ENCODE measurements at regions not wholly inside any gene's neighbourhood (a gene's known extent, or its start where the extent isn't known, plus 50 kb on each side); places are given as distances from the start of the nearest gene placed in this dataset.
"Not testable (repeated sequence)": the region's sequence is repeated elsewhere in the genome, so short reads cannot be mapped to it uniquely, and the experiment has no call there.

DNA sequence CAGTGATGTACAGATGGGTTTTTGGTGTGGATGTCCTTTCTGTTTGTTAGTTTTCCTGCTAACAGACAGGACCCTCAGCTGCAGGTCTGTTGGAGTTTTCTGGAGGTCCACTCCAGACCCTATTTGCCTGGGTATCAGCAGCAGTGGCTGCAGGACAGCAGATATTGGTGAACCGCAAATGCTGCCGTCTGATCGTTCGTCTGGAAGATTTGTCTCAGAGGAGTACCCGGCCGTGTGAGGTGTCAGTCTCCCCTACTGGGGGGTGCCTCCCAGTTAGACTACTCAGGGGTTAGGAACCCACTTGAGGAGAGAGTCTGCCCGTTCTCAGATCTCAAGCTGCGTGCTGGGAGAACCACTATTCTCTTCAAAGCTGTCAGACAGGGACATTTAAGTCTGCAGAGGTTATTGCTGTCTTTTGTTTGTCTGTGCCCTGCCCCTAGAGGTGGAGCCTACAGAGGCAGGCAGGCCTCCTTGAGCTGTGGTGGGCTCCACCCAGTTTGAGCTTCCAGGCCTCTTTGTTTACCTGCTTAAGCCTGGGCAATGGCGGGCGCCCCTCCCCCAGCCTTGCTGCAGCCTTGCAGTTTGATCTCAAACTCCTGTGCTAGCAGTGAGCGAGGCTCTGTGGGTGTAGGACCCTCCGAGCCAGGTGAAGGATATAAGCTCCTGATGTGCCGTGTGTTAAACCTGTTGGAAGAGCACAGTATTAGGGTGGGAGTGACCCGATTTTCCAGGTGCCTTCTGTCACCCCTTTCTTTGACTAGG, 66.3 kb upstream of the PAM start:
- BruUV-seq (replicated peaks); H3K4me1 Mint-ChIP-seq (ENCODE audit: low read depth, unreplicated experiment); DNase-seq; H3K27me3 Mint-ChIP-seq (ENCODE audit: insufficient read depth, unreplicated experiment); H3K4me3 ChIP-seq (ENCODE audit: low read depth, low read length); H3K27ac Mint-ChIP-seq (ENCODE audit: unreplicated experiment); intact Hi-C loops (cut with micrococcal nuclease; ENCODE audit: unreplicated experiment); H3K4me3 Mint-ChIP-seq (ENCODE audit: unreplicated experiment); POLR2A ChIA-PET; H3K36me3 ChIP-seq (ENCODE audit: control insufficient read depth, insufficient read depth, low read length); H3K9me3 ChIP-seq; CTCF ChIA-PET; H3K4me1 ChIP-seq; H3K36me3 Mint-ChIP-seq (ENCODE audit: insufficient read depth, unreplicated experiment); H3K27me3 ChIP-seq (replicated peaks; ENCODE audit: control insufficient read depth, insufficient read depth, low read length): not testable (repeated sequence)
- peaks cover 13% of the 10 kb centered on the region for H3K9me3 Mint-ChIP-seq (ENCODE audit: unreplicated experiment)

DNA sequence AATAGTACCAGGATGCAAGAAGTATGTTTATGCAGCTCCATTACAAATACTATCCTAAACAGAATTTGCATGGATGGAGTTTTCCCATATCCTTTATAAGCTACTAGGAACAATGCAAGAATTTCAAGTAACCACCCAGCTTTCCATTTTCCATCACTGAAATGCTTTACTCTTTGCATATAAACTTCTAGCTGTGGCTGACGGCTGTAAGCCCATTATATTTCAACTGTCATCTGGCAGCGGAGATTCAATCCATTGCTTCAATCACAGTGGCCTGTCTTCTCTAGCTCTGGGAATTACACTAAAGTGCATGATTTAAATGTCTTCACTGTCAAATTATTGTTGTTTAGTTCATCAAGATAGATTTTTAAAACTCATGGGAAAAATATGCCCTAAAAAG, 64.2 kb upstream of the PAM start:
- no peaks in the 10 kb centered on the region for H3K36me3 ChIP-seq (ENCODE audit: control insufficient read depth, insufficient read depth, low read length)
- no TSS peak for BruUV-seq (replicated peaks)
- Mint-ChIP-seq H3K27ac (ENCODE audit: unreplicated experiment) (no peak overlapping the region), H3K9me3 (ENCODE audit: unreplicated experiment) (peaks cover 19% of the 10 kb centered on the region), H3K27me3 (ENCODE audit: insufficient read depth, unreplicated experiment) (no peaks in the 10 kb centered on the region), H3K36me3 (ENCODE audit: insufficient read depth, unreplicated experiment) (no peaks in the 10 kb centered on the region), H3K4me1 (ENCODE audit: low read depth, unreplicated experiment) (no peaks in the 10 kb centered on the region), H3K4me3 (ENCODE audit: unreplicated experiment) (no peak overlapping the region)
- H3K4me3 ChIP-seq (ENCODE audit: low read depth, low read length): no peak overlapping the region
- TF ChIP-seq, protein P1, sequence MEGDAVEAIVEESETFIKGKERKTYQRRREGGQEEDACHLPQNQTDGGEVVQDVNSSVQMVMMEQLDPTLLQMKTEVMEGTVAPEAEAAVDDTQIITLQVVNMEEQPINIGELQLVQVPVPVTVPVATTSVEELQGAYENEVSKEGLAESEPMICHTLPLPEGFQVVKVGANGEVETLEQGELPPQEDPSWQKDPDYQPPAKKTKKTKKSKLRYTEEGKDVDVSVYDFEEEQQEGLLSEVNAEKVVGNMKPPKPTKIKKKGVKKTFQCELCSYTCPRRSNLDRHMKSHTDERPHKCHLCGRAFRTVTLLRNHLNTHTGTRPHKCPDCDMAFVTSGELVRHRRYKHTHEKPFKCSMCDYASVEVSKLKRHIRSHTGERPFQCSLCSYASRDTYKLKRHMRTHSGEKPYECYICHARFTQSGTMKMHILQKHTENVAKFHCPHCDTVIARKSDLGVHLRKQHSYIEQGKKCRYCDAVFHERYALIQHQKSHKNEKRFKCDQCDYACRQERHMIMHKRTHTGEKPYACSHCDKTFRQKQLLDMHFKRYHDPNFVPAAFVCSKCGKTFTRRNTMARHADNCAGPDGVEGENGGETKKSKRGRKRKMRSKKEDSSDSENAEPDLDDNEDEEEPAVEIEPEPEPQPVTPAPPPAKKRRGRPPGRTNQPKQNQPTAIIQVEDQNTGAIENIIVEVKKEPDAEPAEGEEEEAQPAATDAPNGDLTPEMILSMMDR (IDR thresholded peaks at IDR 0.05; ENCODE audit: insufficient read depth in 1 of 2, low read depth in 1 of 2, low read length in 1 of 2, severe bottlenecking in 1 of 2, unreplicated experiment in 1 of 2): no peak
- no peaks in the 10 kb centered on the region for H3K27me3 ChIP-seq (replicated peaks; ENCODE audit: control insufficient read depth, insufficient read depth, low read length)
- intact Hi-C loops (cut with micrococcal nuclease; ENCODE audit: unreplicated experiment): loop anchor here (1.0 kb wide), 1 partner anchor 28 kb away; no protein-coding TSS in a partner anchor
- no peaks in the 10 kb centered on the region for H3K9me3 ChIP-seq
- ChIA-PET CTCF (no interaction called here), POLR2A (no interaction called here)
- DNase-seq: no peak
- H3K4me1 ChIP-seq: no peaks in the 10 kb centered on the region

DNA sequence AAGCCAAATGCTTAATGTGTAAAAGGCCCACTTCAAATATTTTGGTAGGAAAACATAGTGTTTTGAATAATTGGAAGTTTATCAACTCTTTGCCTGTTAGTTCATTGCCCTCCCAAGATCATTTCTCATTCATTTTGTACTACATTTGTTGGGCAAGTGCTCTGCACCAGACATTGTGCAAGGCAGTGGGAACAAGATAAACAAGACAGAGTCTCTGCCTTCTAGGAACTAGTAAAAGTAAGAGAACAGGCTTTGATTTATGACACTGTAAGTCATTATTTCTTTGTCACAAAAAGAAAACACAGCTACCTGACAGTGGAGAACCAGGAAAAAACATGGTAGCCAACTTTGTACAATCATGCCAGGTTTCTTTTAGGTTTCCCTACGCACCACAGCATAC, 63.7 kb upstream of the PAM start:
- no peaks in the 10 kb centered on the region for H3K4me1 ChIP-seq
- H3K27me3 ChIP-seq (replicated peaks; ENCODE audit: control insufficient read depth, insufficient read depth, low read length): no peaks in the 10 kb centered on the region
- CTCF ChIA-PET: no interaction called here
- TF ChIP-seq, protein P1 (IDR thresholded peaks at IDR 0.05; ENCODE audit: insufficient read depth in 1 of 2, low read depth in 1 of 2, low read length in 1 of 2, severe bottlenecking in 1 of 2, unreplicated experiment in 1 of 2): no peak
- intact Hi-C loops (cut with micrococcal nuclease; ENCODE audit: unreplicated experiment): loop anchor here (1.0 kb wide), 1 partner anchor 28 kb away; no protein-coding TSS in a partner anchor
- POLR2A ChIA-PET: no interaction called here
- Mint-ChIP-seq H3K36me3 (ENCODE audit: insufficient read depth, unreplicated experiment) (no peaks in the 10 kb centered on the region), H3K4me1 (ENCODE audit: low read depth, unreplicated experiment) (no peaks in the 10 kb centered on the region), H3K9me3 (ENCODE audit: unreplicated experiment) (peaks cover 19% of the 10 kb centered on the region), H3K4me3 (ENCODE audit: unreplicated experiment) (no peak overlapping the region), H3K27ac (ENCODE audit: unreplicated experiment) (no peak overlapping the region), H3K27me3 (ENCODE audit: insufficient read depth, unreplicated experiment) (no peaks in the 10 kb centered on the region)
- no peak overlapping the region for H3K4me3 ChIP-seq (ENCODE audit: low read depth, low read length)
- no peak for DNase-seq
- H3K9me3 ChIP-seq: no peaks in the 10 kb centered on the region
- no TSS peak for BruUV-seq (replicated peaks)
- H3K36me3 ChIP-seq (ENCODE audit: control insufficient read depth, insufficient read depth, low read length): no peaks in the 10 kb centered on the region
